GF-D8 (cell line): ENCODE measurements at regions not wholly inside any gene's neighbourhood (a gene's known extent, or its start where the extent isn't known, plus 50 kb on each side); places are given as distances from the start of the nearest gene placed in this dataset.
"Not testable (repeated sequence)": the region's sequence is repeated elsewhere in the genome, so short reads cannot be mapped to it uniquely, and the experiment has no call there.

Experiments
- DNase-seq: peaks from one replicate; lab custom pipeline; 2025; lab: John Stamatoyannopoulos, UW

- DNase-seq: no peak
Measured at GRCh38 chr18:9017905-9018227, 84.6 kb upstream of the NDUFV2 start.

- no peak for DNase-seq
Measured at GRCh38 chr18:9019135-9019534, 83.4 kb upstream of the NDUFV2 start.

- DNase-seq: no peak
Measured at GRCh38 chr18:9020221-9020620, 82.3 kb upstream of the NDUFV2 start.

- no peak for DNase-seq
Measured at GRCh38 chr18:9021458-9021857, 81.0 kb upstream of the NDUFV2 start.

- no peak for DNase-seq
Measured at GRCh38 chr18:9022397-9023155, 79.9 kb upstream of the NDUFV2 start.

GRCh38 chr18:9024031-9024646 lies 78.4 kb upstream of the NDUFV2 start:
- not testable (repeated sequence) for DNase-seq

GRCh38 chr18:9025091-9025838 lies 77.2 kb upstream of the NDUFV2 start:
- DNase-seq: no peak

GRCh38 chr18:9029131-9029530 lies 73.4 kb upstream of the NDUFV2 start:
- no peak for DNase-seq

GRCh38 chr18:9032519-9032918 lies 70.0 kb upstream of the NDUFV2 start:
- DNase-seq: no peak

GRCh38 chr18:9038277-9038871 lies 64.1 kb upstream of the NDUFV2 start:
- no peak for DNase-seq

GRCh38 chr18:9039441-9040071 lies 62.9 kb upstream of the NDUFV2 start:
- DNase-seq: no peak

- DNase-seq: no peak
Measured at GRCh38 chr18:9042766-9043481, 59.6 kb upstream of the NDUFV2 start.

GRCh38 chr18:9043581-9043980 lies 58.9 kb upstream of the NDUFV2 start:
- no peak for DNase-seq

GRCh38 chr18:9047715-9048114 lies 54.8 kb upstream of the NDUFV2 start:
- DNase-seq: no peak

- no peak for DNase-seq
Measured at GRCh38 chr18:9048236-9048635, 54.3 kb upstream of the NDUFV2 start.

GRCh38 chr18:9048808-9049494 lies 53.5 kb upstream of the NDUFV2 start:
- DNase-seq: no peak

- no peak for DNase-seq
Measured at GRCh38 chr18:9049495-9049809, 53.0 kb upstream of the NDUFV2 start.

- not testable (repeated sequence) for DNase-seq
Measured at GRCh38 chr18:9050628-9051284, 51.7 kb upstream of the NDUFV2 start.
